ENCODE measurements at regions not wholly inside any gene's neighbourhood (a gene's known extent, or its start where the extent isn't known, plus 50 kb on each side); places are given as distances from the start of the nearest gene placed in this dataset.

- Mint-ChIP-seq H3K4me3 (no peak overlapping the region), H3K4me1 (no peaks in the 10 kb centered on the region), H3K27ac (no peak overlapping the region), H3K9me3 (ENCODE audit: insufficient read depth) (no peaks in the 10 kb centered on the region), H3K27me3 (no peaks in the 10 kb centered on the region)
- intact Hi-C loops (cut with micrococcal nuclease) = no loop called here
- no peaks in the 10 kb centered on the region for H3K4me1 ChIP-seq (ENCODE audit: control insufficient read depth in 2 of 2, insufficient read depth in 2 of 2, low read length in 2 of 2)
- CTCF ChIA-PET = no interaction called here
- H3K27me3 ChIP-seq (replicated peaks in 1 of 4; ENCODE audit: control extremely low read depth in 1 of 4, control insufficient read depth in 3 of 4, insufficient read depth in 4 of 4, low read length in 3 of 4) = no peaks in the 10 kb centered on the region
- H3K36me3 ChIP-seq (replicated peaks in 1 of 2; ENCODE audit: control extremely low read depth in 1 of 2, control insufficient read depth in 1 of 2, extremely low read depth in 1 of 2, insufficient read depth in 2 of 2, low read length in 1 of 2) = no peaks in the 10 kb centered on the region
- no CpG with 5 or more reads among the region's 5 CpGs for WGBS (ENCODE audit: insufficient coverage)
- no peak overlapping the region for H3K9ac ChIP-seq (ENCODE audit: low read length)
- DNase-seq (no peak), ATAC-seq (ENCODE audit: low read depth) (no peak)
- H3K27ac ChIP-seq (ENCODE audit: low read length in 2 of 2) = no peak overlapping the region
- TF ChIP-seq EZH2 (IDR thresholded peaks at IDR 0.05; ENCODE audit: borderline replicate concordance, insufficient read depth, low read depth, low read length, poor library complexity, severe bottlenecking) = no peak
- TF ChIP-seq, protein P1, sequence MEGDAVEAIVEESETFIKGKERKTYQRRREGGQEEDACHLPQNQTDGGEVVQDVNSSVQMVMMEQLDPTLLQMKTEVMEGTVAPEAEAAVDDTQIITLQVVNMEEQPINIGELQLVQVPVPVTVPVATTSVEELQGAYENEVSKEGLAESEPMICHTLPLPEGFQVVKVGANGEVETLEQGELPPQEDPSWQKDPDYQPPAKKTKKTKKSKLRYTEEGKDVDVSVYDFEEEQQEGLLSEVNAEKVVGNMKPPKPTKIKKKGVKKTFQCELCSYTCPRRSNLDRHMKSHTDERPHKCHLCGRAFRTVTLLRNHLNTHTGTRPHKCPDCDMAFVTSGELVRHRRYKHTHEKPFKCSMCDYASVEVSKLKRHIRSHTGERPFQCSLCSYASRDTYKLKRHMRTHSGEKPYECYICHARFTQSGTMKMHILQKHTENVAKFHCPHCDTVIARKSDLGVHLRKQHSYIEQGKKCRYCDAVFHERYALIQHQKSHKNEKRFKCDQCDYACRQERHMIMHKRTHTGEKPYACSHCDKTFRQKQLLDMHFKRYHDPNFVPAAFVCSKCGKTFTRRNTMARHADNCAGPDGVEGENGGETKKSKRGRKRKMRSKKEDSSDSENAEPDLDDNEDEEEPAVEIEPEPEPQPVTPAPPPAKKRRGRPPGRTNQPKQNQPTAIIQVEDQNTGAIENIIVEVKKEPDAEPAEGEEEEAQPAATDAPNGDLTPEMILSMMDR (IDR thresholded peaks at IDR 0.05) = no peak
- H2AFZ ChIP-seq (ENCODE audit: insufficient read depth, low read depth, low read length, poor library complexity, severe bottlenecking) = no peak overlapping the region
- POLR2A ChIA-PET = no interaction called here
- no peak overlapping the region for H3K4me2 ChIP-seq (replicated peaks; ENCODE audit: low read depth, low read length, poor library complexity, severe bottlenecking)
- no peaks in the 10 kb centered on the region for H3K79me2 ChIP-seq (ENCODE audit: control insufficient read depth, insufficient read depth, low read length)
- H3K4me3 ChIP-seq (ENCODE audit: control extremely low read depth in 1 of 5, extremely low read depth in 1 of 5, insufficient read depth in 1 of 5, low read depth in 2 of 5, low read length in 4 of 5) = no peak overlapping the region
- H3K9me3 ChIP-seq (ENCODE audit: control extremely low read depth in 1 of 3, control insufficient read depth in 2 of 3, insufficient read depth in 1 of 3, low read length in 2 of 3) = no peaks in the 10 kb centered on the region
- no peaks in the 10 kb centered on the region for H4K20me1 ChIP-seq (ENCODE audit: control insufficient read depth, insufficient read depth, low read length, poor library complexity, severe bottlenecking)
Observed at GRCh38 chr7:19574131-19574530, 134.7 kb downstream of the POLR1F start.

GRCh38 chr7:19572566-19572965 is 136.3 kb downstream of the POLR1F start:
- H3K27me3 Mint-ChIP-seq = no peaks in the 10 kb centered on the region
- no peaks in the 10 kb centered on the region for H3K4me1 ChIP-seq (ENCODE audit: control insufficient read depth in 2 of 2, insufficient read depth in 2 of 2, low read length in 2 of 2)
- H3K9me3 Mint-ChIP-seq (ENCODE audit: insufficient read depth) = no peaks in the 10 kb centered on the region
- H3K27me3 ChIP-seq (replicated peaks in 1 of 4; ENCODE audit: control extremely low read depth in 1 of 4, control insufficient read depth in 3 of 4, insufficient read depth in 4 of 4, low read length in 3 of 4) = no peaks in the 10 kb centered on the region
- H3K36me3 ChIP-seq (replicated peaks in 1 of 2; ENCODE audit: control extremely low read depth in 1 of 2, control insufficient read depth in 1 of 2, extremely low read depth in 1 of 2, insufficient read depth in 2 of 2, low read length in 1 of 2) = no peaks in the 10 kb centered on the region
- POLR2A ChIA-PET = no interaction called here
- WGBS (ENCODE audit: insufficient coverage) = 94% methylated on average over 2 of the region's 4 CpGs
- H3K79me2 ChIP-seq (ENCODE audit: control insufficient read depth, insufficient read depth, low read length) = no peaks in the 10 kb centered on the region
- no peaks in the 10 kb centered on the region for H3K9me3 ChIP-seq (ENCODE audit: control extremely low read depth in 1 of 3, control insufficient read depth in 2 of 3, insufficient read depth in 1 of 3, low read length in 2 of 3)
- H3K27ac Mint-ChIP-seq = no peak overlapping the region
- H3K4me3 Mint-ChIP-seq = no peak overlapping the region
- H3K4me2 ChIP-seq (replicated peaks; ENCODE audit: low read depth, low read length, poor library complexity, severe bottlenecking) = no peak overlapping the region
- H2AFZ ChIP-seq (ENCODE audit: insufficient read depth, low read depth, low read length, poor library complexity, severe bottlenecking) = no peak overlapping the region
- intact Hi-C loops (cut with micrococcal nuclease) = no loop called here
- DNase-seq (no peak), ATAC-seq (ENCODE audit: low read depth) (no peak)
- H4K20me1 ChIP-seq (ENCODE audit: control insufficient read depth, insufficient read depth, low read length, poor library complexity, severe bottlenecking) = no peaks in the 10 kb centered on the region
- H3K4me3 ChIP-seq (ENCODE audit: control extremely low read depth in 1 of 5, extremely low read depth in 1 of 5, insufficient read depth in 1 of 5, low read depth in 2 of 5, low read length in 4 of 5) = no peak overlapping the region
- H3K27ac ChIP-seq (ENCODE audit: low read length in 2 of 2) = no peak overlapping the region
- TF ChIP-seq, protein P1 (IDR thresholded peaks at IDR 0.05) = no peak
- TF ChIP-seq EZH2 (IDR thresholded peaks at IDR 0.05; ENCODE audit: borderline replicate concordance, insufficient read depth, low read depth, low read length, poor library complexity, severe bottlenecking) = no peak
- no peak overlapping the region for H3K9ac ChIP-seq (ENCODE audit: low read length)
- no peaks in the 10 kb centered on the region for H3K4me1 Mint-ChIP-seq
- CTCF ChIA-PET = no interaction called here

Measured in B cell (primary cell).